NB4 (cell line): ENCODE measurements at regions not wholly inside any gene's neighbourhood (a gene's known extent, or its start where the extent isn't known, plus 50 kb on each side); places are given as distances from the start of the nearest gene placed in this dataset.
A peak's percentile ranks its signal among the peaks of the same experiment; 100 is the strongest.

ENCODE experiments used
- DNase-seq: peaks from one replicate; pipeline ENCODE4 v3.0.0; 2010; ENCODE audit warnings: low read depth
- H3K4me3 ChIP-seq: one replicate; pipeline ENCODE4 v1.5.1; 2011; ENCODE audit warnings: mild to moderate bottlenecking, low read depth, low read length, moderate library complexity
- MYC ChIP-seq: IDR thresholded peaks from 2 replicates; pipeline ENCODE4 v1.6.1; 2011; ENCODE audit warnings: low read depth, low read length
- POLR2A ChIP-seq: IDR thresholded peaks from 2 replicates; pipeline ENCODE4 v1.6.1; 2011; ENCODE audit warnings: mild to moderate bottlenecking; ENCODE audit not compliant: insufficient read length; ENCODE audit errors: extremely low read depth
- TF ChIP-seq, protein P1 (sequence below): IDR thresholded peaks from 2 replicates; pipeline ENCODE4 v1.6.1; 2011; ENCODE audit warnings: low read depth, low read length
- TF ChIP-seq, protein P2 (sequence below): IDR thresholded peaks from one replicate; pipeline ENCODE4 v1.5.1; 2012; ENCODE audit warnings: low read depth, low read length

DNA sequence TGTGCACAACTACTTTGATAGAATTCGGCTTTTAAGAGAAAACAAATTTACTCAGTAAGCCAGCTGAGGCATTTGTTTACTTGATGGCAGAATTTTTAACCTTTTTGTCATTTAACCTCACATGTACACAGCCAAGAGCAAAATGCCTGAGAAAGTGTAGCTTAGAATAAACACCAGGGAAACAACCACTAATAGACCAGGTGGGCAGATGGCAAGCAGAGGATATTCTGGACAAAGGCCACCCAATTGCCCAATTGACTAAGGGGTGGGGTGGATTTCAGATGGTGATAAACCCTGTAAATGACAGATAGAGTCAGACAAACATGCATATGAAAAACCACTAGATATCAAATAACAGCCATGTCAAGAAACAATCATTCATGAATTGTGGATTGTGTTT lies 190.7 kb upstream of the FBXL4 start:
- DNase-seq = no peak
- TF ChIP-seq POLR2A = no peak
- TF ChIP-seq, protein P1, sequence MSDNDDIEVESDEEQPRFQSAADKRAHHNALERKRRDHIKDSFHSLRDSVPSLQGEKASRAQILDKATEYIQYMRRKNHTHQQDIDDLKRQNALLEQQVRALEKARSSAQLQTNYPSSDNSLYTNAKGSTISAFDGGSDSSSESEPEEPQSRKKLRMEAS = no peak
- H3K4me3 ChIP-seq = no peak overlapping the region

DNA sequence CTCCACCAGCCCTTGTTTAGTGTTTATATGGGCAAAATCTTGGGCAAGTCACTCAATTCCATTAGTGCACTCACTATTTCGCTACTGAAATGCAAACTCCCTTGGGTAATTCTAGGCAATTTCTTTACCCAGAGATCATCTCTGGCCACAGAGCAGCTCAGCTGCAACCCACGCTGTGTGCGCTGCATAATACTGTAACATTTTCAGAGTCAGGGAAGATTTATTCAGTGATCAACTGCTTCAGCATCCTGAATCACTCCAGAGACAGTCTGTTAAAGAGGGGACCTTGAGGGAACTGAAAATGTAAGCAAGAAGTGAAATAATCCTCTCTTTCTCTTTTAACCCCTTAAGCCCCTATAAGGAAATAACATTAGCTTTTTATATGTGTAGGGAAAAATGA lies 189.6 kb upstream of the FBXL4 start:
- TF ChIP-seq, protein P1 = no peak
- TF ChIP-seq POLR2A (no peak), MYC (no peak)
- TF ChIP-seq, protein P2, sequence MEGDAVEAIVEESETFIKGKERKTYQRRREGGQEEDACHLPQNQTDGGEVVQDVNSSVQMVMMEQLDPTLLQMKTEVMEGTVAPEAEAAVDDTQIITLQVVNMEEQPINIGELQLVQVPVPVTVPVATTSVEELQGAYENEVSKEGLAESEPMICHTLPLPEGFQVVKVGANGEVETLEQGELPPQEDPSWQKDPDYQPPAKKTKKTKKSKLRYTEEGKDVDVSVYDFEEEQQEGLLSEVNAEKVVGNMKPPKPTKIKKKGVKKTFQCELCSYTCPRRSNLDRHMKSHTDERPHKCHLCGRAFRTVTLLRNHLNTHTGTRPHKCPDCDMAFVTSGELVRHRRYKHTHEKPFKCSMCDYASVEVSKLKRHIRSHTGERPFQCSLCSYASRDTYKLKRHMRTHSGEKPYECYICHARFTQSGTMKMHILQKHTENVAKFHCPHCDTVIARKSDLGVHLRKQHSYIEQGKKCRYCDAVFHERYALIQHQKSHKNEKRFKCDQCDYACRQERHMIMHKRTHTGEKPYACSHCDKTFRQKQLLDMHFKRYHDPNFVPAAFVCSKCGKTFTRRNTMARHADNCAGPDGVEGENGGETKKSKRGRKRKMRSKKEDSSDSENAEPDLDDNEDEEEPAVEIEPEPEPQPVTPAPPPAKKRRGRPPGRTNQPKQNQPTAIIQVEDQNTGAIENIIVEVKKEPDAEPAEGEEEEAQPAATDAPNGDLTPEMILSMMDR = no peak
- no peak overlapping the region for H3K4me3 ChIP-seq
- DNase-seq = no peak

DNA sequence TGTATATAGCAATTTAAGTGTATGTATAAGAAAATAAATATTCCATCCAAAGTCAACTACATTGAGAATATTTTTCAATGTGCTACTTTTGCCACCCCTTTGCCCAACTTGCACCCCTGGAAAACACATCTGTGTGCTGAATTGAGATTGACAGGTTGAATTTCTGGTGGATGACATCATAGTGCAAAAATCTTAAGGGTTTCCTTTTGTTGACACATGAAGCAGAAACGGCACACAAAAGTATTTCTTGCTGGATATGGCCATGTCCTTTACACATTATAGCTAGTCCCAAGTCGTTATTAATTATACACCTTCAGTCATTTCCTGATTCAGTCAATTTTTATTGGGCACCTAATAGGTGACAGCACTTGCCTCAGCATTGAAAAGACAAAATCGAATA lies 188.7 kb upstream of the FBXL4 start:
- DNase-seq = no peak
- TF ChIP-seq MYC (no peak), POLR2A (no peak)
- TF ChIP-seq, protein P1 = no peak
- TF ChIP-seq, protein P2 = no peak
- no peak overlapping the region for H3K4me3 ChIP-seq

DNA sequence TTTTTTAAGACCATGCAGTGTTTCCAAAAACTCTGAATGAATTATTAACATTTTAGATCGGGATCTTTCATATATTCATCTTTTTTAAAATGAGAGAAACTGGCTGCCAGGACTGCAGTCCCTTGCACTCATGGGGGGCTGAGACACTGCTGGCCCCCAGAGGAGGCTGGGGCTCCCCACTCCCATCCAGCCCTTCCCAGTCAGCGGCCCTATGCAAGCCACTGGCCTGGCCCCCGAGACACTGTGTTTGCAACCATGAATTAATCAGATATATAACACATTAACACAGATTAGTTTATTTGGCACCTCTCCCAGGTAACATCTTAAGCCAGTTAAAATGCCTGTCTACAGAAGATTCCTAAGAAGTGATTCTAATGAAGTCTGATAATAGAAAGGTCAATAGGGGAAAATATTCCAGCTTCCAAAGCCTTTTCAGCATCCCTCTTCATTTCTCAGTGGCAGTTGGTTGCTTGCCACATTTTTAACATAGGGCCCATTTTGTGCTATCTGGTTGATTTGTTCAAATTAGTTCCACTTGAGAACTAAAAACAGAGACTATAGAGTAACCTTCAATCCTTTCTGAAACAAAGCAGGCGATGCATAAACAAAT lies 184.4 kb upstream of the FBXL4 start:
- TF ChIP-seq, protein P2 = no peak
- no peak for TF ChIP-seq MYC
- TF ChIP-seq, protein P1 = no peak
- no peak for TF ChIP-seq POLR2A
- no peak overlapping the region for H3K4me3 ChIP-seq
- no peak for DNase-seq

DNA sequence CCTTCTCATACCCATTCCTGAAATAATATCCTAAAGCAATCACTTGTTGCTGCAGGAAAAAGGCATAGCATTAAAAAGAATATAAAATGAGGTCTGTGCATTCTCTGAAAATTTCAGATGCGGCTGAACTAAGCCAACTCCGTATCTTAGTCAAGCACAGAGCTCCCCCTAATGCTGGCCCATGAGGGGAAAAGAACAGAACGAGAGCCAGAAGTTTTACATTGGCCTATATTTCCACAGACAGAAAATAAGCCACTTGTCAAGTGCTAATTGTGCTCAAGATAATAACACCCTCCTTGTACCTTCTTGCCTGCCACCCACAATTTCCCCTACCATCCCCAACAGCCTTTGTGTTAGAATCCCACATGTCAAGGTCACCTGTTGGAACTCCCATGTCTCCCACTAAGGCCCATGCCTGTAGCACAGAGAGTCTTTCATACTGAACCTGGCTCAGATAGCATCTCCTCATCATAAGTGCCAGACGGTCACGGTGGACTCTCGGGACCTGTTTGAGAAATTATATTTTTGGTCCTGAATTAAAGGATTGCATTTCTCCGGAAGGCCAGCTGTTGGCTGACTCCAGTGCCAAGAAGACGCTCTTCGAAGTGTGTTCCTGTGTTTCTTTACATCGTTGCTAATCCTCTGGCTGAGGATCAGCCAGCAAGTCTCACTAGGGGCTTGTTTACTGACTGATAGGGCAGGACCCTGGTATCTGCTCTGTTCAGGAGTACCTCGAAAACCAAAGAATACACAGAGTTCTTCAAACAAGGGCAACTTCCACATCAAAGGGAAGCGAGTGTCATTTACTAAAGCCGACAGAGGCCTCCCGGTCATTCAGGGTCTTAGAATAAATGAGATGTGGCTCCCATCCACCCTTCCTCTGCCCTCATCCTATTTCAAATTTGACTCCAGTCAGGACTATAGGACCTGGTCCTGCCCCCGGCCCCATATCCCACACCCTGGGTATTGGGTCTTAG lies 183.4 kb upstream of the FBXL4 start:
- DNase-seq = peak; percentile 6
- TF ChIP-seq POLR2A (no peak), MYC (no peak)
- TF ChIP-seq, protein P1 = no peak
- TF ChIP-seq, protein P2 = peak; percentile 14
- H3K4me3 ChIP-seq = no peak overlapping the region

DNA sequence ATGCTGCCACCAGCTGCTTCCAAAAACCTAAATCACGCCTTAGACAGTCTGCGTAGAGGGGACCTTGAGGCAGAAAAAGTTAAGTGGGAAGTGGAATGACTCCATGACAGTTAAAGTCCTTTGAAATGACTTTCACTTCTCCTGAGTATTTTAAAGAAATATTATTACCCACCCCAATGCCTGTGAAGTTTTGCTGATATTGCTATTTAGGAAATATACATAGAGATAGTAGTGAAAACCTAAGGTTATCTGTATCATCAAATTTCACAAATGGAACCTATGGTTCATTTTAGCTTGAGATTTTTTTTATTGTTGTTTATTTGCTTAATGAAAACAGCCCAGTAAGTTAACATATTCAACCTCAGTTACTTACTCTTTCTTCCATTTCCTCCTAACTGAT lies 182.1 kb upstream of the FBXL4 start:
- TF ChIP-seq MYC (no peak), POLR2A (no peak)
- no peak for DNase-seq
- H3K4me3 ChIP-seq = no peak overlapping the region
